ENCODE measurements at regions not wholly inside any gene's neighbourhood (a gene's known extent, or its start where the extent isn't known, plus 50 kb on each side); places are given as distances from the start of the nearest gene placed in this dataset.

- no peak for TF ChIP-seq CTCF (IDR thresholded peaks at IDR 0.05; ENCODE audit: low read length)
- no peak for TF ChIP-seq EZH2 (optimal IDR thresholded peaks at IDR 0.05; ENCODE audit: low read depth, low read length)
- no peak for TF ChIP-seq EZH2phosphoT487 (IDR thresholded peaks at IDR 0.05; ENCODE audit: low read length)
Observed at GRCh38 chr2:62382757-62383156, 123.2 kb downstream of the TMEM17 start.

Measured in MM.1S (cell line).